Epithelial cell of proximal tubule (primary cell): ENCODE measurements at regions not wholly inside any gene's neighbourhood (a gene's known extent, or its start where the extent isn't known, plus 50 kb on each side); places are given as distances from the start of the nearest gene placed in this dataset.

Source experiments
- DNase-seq: peaks from one replicate; pipeline ENCODE4 v3.0.0-alpha.2; 2011; ENCODE audit warnings: low read depth
- H3K4me3 ChIP-seq: 2 replicates; pipeline ENCODE4 v1.5.1; 2011; ENCODE audit warnings: low read depth, mild to moderate bottlenecking, low read length
- TF ChIP-seq, protein P1 (sequence below): conservative IDR thresholded peaks from 2 replicates; pipeline ENCODE4 v1.5.1; 2012; ENCODE audit warnings: low read depth, mild to moderate bottlenecking, low read length

DNA sequence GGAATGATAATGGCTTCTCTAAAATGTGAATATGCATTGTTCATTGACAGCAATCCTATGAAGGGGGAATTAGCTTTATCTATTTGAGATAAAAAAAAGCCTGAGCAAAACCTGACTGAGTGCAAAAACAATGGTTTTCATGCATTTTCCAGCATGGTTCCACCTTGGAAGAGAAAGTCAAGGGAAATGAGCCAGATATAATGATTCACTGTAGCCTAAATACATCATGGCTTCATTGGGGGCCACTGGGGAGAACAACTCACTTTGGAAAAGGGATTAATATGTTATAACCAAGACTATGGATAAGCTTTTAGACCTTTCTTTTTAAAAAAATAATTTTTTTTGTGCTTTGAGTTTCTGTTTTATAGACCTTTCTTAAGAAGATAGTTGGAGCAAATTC, 679.7 kb downstream of the NYAP2 start:
- TF ChIP-seq, protein P1, sequence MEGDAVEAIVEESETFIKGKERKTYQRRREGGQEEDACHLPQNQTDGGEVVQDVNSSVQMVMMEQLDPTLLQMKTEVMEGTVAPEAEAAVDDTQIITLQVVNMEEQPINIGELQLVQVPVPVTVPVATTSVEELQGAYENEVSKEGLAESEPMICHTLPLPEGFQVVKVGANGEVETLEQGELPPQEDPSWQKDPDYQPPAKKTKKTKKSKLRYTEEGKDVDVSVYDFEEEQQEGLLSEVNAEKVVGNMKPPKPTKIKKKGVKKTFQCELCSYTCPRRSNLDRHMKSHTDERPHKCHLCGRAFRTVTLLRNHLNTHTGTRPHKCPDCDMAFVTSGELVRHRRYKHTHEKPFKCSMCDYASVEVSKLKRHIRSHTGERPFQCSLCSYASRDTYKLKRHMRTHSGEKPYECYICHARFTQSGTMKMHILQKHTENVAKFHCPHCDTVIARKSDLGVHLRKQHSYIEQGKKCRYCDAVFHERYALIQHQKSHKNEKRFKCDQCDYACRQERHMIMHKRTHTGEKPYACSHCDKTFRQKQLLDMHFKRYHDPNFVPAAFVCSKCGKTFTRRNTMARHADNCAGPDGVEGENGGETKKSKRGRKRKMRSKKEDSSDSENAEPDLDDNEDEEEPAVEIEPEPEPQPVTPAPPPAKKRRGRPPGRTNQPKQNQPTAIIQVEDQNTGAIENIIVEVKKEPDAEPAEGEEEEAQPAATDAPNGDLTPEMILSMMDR = no peak
- H3K4me3 ChIP-seq = no peak overlapping the region
- DNase-seq = no peak

DNA sequence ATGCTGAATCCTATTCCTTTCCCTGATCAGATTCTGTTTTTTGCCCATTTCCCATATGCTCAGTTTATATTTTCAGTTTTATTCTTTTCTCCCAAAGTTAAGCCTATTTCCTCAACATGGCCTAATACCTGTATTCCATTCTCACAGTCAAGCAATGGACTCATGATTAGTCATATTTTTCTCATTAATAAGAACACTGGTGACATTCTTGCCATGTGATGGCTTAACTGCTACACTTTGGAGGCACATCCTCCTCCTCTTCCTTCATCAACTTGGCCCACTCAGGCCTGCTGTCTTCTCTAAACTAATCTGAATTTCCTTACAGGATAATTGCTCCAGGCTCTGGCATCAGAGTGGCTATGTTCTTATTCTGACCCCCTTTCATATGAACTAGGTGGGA, 679.2 kb downstream of the NYAP2 start:
- TF ChIP-seq, protein P1 = no peak
- DNase-seq = no peak
- H3K4me3 ChIP-seq = no peak overlapping the region

DNA sequence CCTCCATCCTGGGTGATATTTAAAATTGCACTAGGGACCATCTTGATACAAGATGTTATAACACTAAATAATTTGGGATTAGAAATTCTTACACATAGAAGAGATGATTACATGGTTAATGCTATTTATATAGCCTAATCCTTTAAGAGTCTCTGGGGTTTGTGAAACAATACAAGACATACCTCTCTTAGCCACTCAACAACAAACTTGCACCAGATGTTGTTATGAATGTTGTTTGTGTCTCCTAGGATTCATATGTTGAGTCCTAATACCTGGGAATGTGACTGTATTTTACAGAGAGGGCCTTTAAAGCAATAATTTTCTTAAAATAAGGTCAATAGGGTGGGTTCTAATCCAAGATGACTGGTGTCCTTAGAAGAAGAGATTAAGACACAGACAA, 678.3 kb downstream of the NYAP2 start:
- no peak for DNase-seq
- no peak overlapping the region for H3K4me3 ChIP-seq
- TF ChIP-seq, protein P1 = no peak

DNA sequence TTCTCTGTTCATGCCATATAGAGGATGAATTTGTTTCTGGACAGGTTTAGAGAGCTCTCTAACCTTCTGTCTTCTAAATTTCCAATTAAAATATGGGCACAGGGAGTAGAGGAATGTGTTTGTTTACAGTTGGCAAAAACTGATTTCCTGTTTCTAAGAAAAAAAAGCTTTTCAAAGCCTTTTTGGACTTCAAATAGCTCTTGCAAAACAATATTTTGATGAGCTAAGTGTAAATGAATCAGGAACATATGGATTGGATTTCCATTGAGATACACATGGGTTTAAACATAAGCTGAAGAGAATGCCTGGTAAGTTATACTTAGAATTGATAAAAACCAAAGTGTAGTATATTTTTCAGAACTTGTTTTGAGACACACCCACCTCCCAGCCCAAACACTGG, 677.5 kb downstream of the NYAP2 start:
- DNase-seq = no peak
- TF ChIP-seq, protein P1 = no peak
- no peak overlapping the region for H3K4me3 ChIP-seq

DNA sequence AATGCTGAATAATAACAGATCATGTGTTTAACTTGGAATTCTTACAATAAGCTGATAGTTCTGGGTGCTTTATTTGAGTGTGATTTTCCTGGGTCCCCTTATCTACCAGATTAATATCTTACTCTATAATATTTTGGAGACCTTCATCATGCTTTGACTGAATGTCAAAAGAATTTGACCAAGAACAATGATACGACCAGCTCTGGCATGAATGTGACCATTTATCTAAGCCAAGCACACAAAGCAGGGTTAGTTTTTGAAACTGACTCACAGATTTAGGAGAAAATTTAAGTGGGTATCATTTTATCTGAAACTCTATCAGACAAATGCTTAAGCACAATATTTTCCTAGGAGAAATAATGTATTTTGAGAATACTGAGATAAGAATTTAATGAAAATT, 677.0 kb downstream of the NYAP2 start:
- DNase-seq = no peak
- no peak overlapping the region for H3K4me3 ChIP-seq
- TF ChIP-seq, protein P1 = no peak

DNA sequence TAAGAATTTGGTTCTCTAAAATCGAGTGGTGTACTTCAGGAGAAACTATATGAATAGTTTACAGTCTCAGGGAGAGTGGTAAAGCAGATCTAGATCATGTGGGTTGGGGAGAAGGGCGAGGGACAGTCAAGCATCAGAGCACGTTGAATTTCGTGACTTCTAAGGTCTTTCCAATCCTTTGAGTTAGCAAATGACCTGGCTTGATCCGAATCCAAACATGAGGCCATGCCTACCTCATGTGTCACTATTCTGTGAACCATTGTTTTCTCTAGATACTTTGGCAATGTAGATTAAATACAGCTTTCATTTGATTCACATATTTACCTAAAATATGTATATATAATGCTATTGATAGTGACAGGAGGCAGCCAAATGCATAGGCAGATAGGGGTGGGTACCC, 674.9 kb downstream of the NYAP2 start:
- DNase-seq = no peak
- TF ChIP-seq, protein P1 = no peak
- no peak overlapping the region for H3K4me3 ChIP-seq

DNA sequence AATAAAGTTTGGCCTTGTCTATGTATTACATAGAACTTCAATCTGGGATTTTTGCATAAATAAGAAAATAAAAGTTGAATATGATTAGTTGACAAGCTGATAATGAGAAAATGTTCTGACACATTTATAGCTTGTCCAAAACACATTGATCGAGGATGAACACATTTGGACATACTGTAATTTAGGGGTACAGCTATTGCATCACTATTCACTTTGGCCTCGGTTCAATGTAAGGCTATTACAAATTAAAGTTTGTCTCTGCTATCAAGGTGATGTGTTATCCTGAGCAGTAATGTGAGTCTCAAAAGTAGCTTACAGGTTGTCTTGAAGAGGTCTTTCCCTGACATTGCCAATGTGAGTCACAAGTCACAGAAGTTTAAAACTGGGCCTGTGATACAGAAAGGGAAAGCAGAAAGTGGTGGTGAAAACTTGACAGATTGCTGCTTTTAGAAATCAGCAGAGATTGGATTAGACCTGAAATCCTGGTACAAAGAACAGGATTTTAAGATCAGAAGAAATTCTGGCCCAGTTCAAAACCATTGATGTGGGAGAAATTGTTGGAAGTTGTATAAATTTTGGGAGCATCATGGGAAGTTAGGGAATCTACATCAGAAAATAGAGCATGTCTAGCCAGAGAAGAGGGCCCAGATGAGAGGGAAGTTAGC, 674.1 kb downstream of the NYAP2 start:
- TF ChIP-seq, protein P1 = no peak
- DNase-seq = no peak
- no peak overlapping the region for H3K4me3 ChIP-seq
